Fibroblast of lung (primary cell): ENCODE measurements at regions not wholly inside any gene's neighbourhood (a gene's known extent, or its start where the extent isn't known, plus 50 kb on each side); places are given as distances from the start of the nearest gene placed in this dataset.

Experiments used
- CTCF ChIP-seq, 2 donors: IDR thresholded peaks in 1 of 2; conservative IDR thresholded peaks in 1 of 2; 1 replicate in 1 of 2; 2 replicates in 1 of 2; pipeline ENCODE4 v1.5.1; 2011 to 2012; ENCODE audit warnings: low read length in 2 of 2, control low read depth in 1 of 2, inconsistent platforms in 1 of 2, low read depth in 1 of 2, mild to moderate bottlenecking in 1 of 2
- EZH2 ChIP-seq: IDR thresholded peaks from 2 replicates; pipeline ENCODE4 v1.5.1; 2012; ENCODE audit warnings: low read length, control low read depth, mild to moderate bottlenecking; ENCODE audit errors: missing control alignments

- TF ChIP-seq CTCF (conservative IDR thresholded peaks at IDR 0.05 in 1 of 2, IDR thresholded peaks at IDR 0.05 in 1 of 2; ENCODE audit: low read depth in 1 of 2, low read length in 2 of 2) (no peak), EZH2 (no peak)
These were observed 74.3 kb downstream of the ARL4A start for GRCh38 chr7:12761691-12762090.
